H1 (cell line): ENCODE measurements at regions not wholly inside any gene's neighbourhood (a gene's known extent, or its start where the extent isn't known, plus 50 kb on each side); places are given as distances from the start of the nearest gene placed in this dataset.

Experiments used
- CTCF ChIA-PET: fragments of 300-600 bp; sonication (Branson Sonifier 250); formaldehyde crosslinking; loops from one replicate; lab custom pipeline; 2021; ENCODE audit not compliant: partially characterized antibody; lab: Charles Lee
- POLR2A ChIA-PET: fragments of 300-600 bp; sonication (Branson Sonifier 250); formaldehyde crosslinking; loops from one replicate; lab custom pipeline; 2021; ENCODE audit warnings: inconsistent platforms; ENCODE audit not compliant: partially characterized antibody; lab: Charles Lee
- DNase-seq, 2 experiments: peaks; one replicate each; pipeline versions ENCODE4 v3.0.0 to v3.0.0-alpha.2; 2010 to 2022; ENCODE audit warnings: low spot score in 2 of 2, low read depth in 1 of 2, mixed read lengths in 1 of 2
- FAIRE-seq: peaks from 2 replicates; lab custom pipeline; 2011; peaks lifted over from hg19 to GRCh38; lab: Jason Lieb, UNC
- H2AFZ ChIP-seq: 2 replicates; pipeline ENCODE4 v1.8.1; 2012; ENCODE audit warnings: low read length, inconsistent platforms
- H2AK5ac ChIP-seq: 2 replicates; pipeline ENCODE4 v1.6.1; 2013; ENCODE audit warnings: low read depth, low read length
- H2BK120ac ChIP-seq: replicated peaks from 2 replicates; pipeline ENCODE3; 2013; ENCODE audit warnings: low read depth, low read length, inconsistent platforms
- H2BK12ac ChIP-seq: 2 replicates; pipeline ENCODE4 v1.6.1; 2013; ENCODE audit warnings: low read depth, low read length
- H2BK15ac ChIP-seq: 2 replicates; pipeline ENCODE4 v1.6.1; 2013; ENCODE audit warnings: low read length
- H2BK20ac ChIP-seq: 2 replicates; pipeline ENCODE4 v1.6.1; 2013; ENCODE audit warnings: low read length
- H2BK5ac ChIP-seq: 2 replicates; pipeline ENCODE4 v1.6.1; 2013; ENCODE audit warnings: low read depth, low read length
- H3K14ac ChIP-seq: 2 replicates; pipeline ENCODE4 v1.6.1; 2013; ENCODE audit warnings: inconsistent platforms; ENCODE audit not compliant: insufficient read length
- H3K18ac ChIP-seq: 2 replicates; pipeline ENCODE4 v1.6.1; 2013; ENCODE audit warnings: low read length; ENCODE audit errors: extremely low read depth
- H3K23ac ChIP-seq: 2 replicates; pipeline ENCODE4 v1.6.1; 2013; ENCODE audit warnings: inconsistent platforms; ENCODE audit not compliant: insufficient read length
- H3K23me2 ChIP-seq: 2 replicates; pipeline ENCODE4 v1.6.1; 2013; ENCODE audit warnings: low read depth, low read length
- H3K27ac ChIP-seq: 2 replicates; pipeline ENCODE4 v1.6.1; 2011; ENCODE audit warnings: low read depth, low read length, inconsistent platforms
- H3K27me3 ChIP-seq, 4 experiments: replicated peaks in 1 of 4; 1 replicate in 1 of 4; 2 replicates in 3 of 4; pipeline versions ENCODE4 v1.6.1 to v1.8.1; 2011 to 2013; ENCODE audit warnings: low read length in 3 of 4, mild to moderate bottlenecking in 3 of 4, inconsistent platforms in 2 of 4, mixed read lengths in 2 of 4, moderate library complexity in 1 of 4; ENCODE audit not compliant: control insufficient read depth in 3 of 4, insufficient read depth in 3 of 4; ENCODE audit errors: extremely low read depth in 1 of 4
- H3K36me3 ChIP-seq, 4 experiments: 2 replicates each; pipeline versions ENCODE4 v1.6.1 to v1.8.1; 2011 to 2013; ENCODE audit warnings: mild to moderate bottlenecking in 4 of 4, low read length in 3 of 4, moderate library complexity in 2 of 4, control low read depth in 1 of 4, inconsistent platforms in 1 of 4; ENCODE audit not compliant: insufficient read depth in 4 of 4, control insufficient read depth in 2 of 4
- H3K4ac ChIP-seq: replicated peaks from 2 replicates; pipeline ENCODE3; 2013; ENCODE audit warnings: low read length, low read depth, mixed read lengths, inconsistent platforms; ENCODE audit not compliant: insufficient read length
- H3K4me1 ChIP-seq, 4 experiments: replicated peaks in 1 of 4; 1 replicate in 1 of 4; 2 replicates in 3 of 4; pipeline versions ENCODE4 v1.6.1 to v1.8.1; 2011 to 2013; ENCODE audit warnings: low read length in 3 of 4, inconsistent platforms in 2 of 4, mixed read lengths in 1 of 4; ENCODE audit not compliant: insufficient read depth in 4 of 4, control insufficient read depth in 3 of 4
- H3K4me2 ChIP-seq, 2 experiments: 2 replicates each; pipeline versions ENCODE4 v1.6.1 to v1.8.1; 2011 to 2013; ENCODE audit warnings: low read depth in 2 of 2, low read length in 2 of 2, control low read depth in 1 of 2, inconsistent platforms in 1 of 2, mild to moderate bottlenecking in 1 of 2; ENCODE audit not compliant: insufficient read depth in 1 of 2
- H3K4me3 ChIP-seq, 4 experiments: fragments of 200-600, 300-600 bp in 1 of 4; sonication (generic), shearing (Covaris generic), sonication (Bioruptor Twin) in 1 of 4; 2 replicates each; pipeline versions ENCODE4 v1.5.1 to v1.8.1; 2011 to 2016; ENCODE audit warnings: low read length in 4 of 4, low read depth in 3 of 4, control low read depth in 2 of 4, inconsistent platforms in 2 of 4, mild to moderate bottlenecking in 2 of 4, mixed read lengths in 1 of 4, moderate library complexity in 1 of 4; ENCODE audit not compliant: insufficient read depth in 2 of 4; ENCODE audit errors: extremely low read depth in 1 of 4
- H3K56ac ChIP-seq: replicated peaks from 2 replicates; pipeline ENCODE3; 2013; ENCODE audit warnings: low read depth, mild to moderate bottlenecking, mixed read lengths, low read length, inconsistent platforms; ENCODE audit not compliant: insufficient read length
- H3K79me1 ChIP-seq: 2 replicates; pipeline ENCODE4 v1.6.1; 2013; ENCODE audit warnings: low read depth, low read length, control low read depth
- H3K79me2 ChIP-seq, 2 experiments: 2 replicates each; pipeline versions ENCODE4 v1.6.1 to v1.8.1; 2012 to 2013; ENCODE audit warnings: low read length in 2 of 2, mild to moderate bottlenecking in 2 of 2, inconsistent platforms in 1 of 2; ENCODE audit not compliant: insufficient read depth in 2 of 2, control insufficient read depth in 1 of 2
- H3K9ac ChIP-seq, 4 experiments: replicated peaks in 1 of 4; 1 replicate in 1 of 4; 2 replicates in 3 of 4; pipeline versions ENCODE4 v1.6.1 to v1.8.1; 2011 to 2013; ENCODE audit warnings: low read depth in 3 of 4, low read length in 3 of 4, control low read depth in 2 of 4, mild to moderate bottlenecking in 2 of 4, moderate library complexity in 2 of 4, inconsistent platforms in 1 of 4; ENCODE audit errors: extremely low read depth in 1 of 4
- H3K9me3 ChIP-seq, 2 experiments: 2 replicates each; pipeline versions ENCODE4 v1.6.1 to v1.8.1; 2012 to 2013; ENCODE audit warnings: mild to moderate bottlenecking in 2 of 2, moderate library complexity in 2 of 2, control low read depth in 1 of 2, inconsistent platforms in 1 of 2, low read depth in 1 of 2, low read length in 1 of 2, mixed read lengths in 1 of 2; ENCODE audit not compliant: insufficient read depth in 2 of 2
- H4K20me1 ChIP-seq, 2 experiments: replicated peaks in 1 of 2; 2 replicates each; pipeline versions ENCODE3 to v1.8.1; 2011 to 2013; ENCODE audit warnings: inconsistent platforms in 2 of 2, low read length in 2 of 2, mild to moderate bottlenecking in 1 of 2; ENCODE audit not compliant: insufficient read depth in 2 of 2, control insufficient read depth in 1 of 2
- H4K5ac ChIP-seq: 2 replicates; pipeline ENCODE4 v1.6.1; 2013; ENCODE audit warnings: low read length, low read depth, mixed read lengths, inconsistent platforms; ENCODE audit not compliant: insufficient read length
- H4K8ac ChIP-seq: 2 replicates; pipeline ENCODE4 v1.8.0; 2013; ENCODE audit warnings: mild to moderate bottlenecking, moderate library complexity, low read length, inconsistent platforms; ENCODE audit not compliant: insufficient read depth; ENCODE audit errors: extremely low read depth
- H4K91ac ChIP-seq: replicated peaks from 2 replicates; pipeline ENCODE3; 2013; ENCODE audit warnings: low read length, mixed read lengths, inconsistent platforms; ENCODE audit not compliant: insufficient read length
- ATF2 ChIP-seq: IDR thresholded peaks from 2 replicates; pipeline ENCODE4 v1.6.1; 2012; ENCODE audit warnings: low read length, inconsistent platforms
- CTCF ChIP-seq, 3 experiments: IDR thresholded peaks; 1 replicate in 2 of 3; 2 replicates in 1 of 3; pipeline versions ENCODE4 v1.5.1 to v1.6.1; 2011; ENCODE audit warnings: low read length in 3 of 3, mild to moderate bottlenecking in 3 of 3, inconsistent platforms in 2 of 3, low read depth in 1 of 3, moderate library complexity in 1 of 3; ENCODE audit not compliant: insufficient read depth in 1 of 3; ENCODE audit errors: control extremely low read depth in 1 of 3
- POLR2A ChIP-seq, 2 experiments: IDR thresholded peaks; 1 replicate in 1 of 2; 2 replicates in 1 of 2; pipeline ENCODE4 v1.6.1; 2011; ENCODE audit warnings: low read depth in 2 of 2, low read length in 2 of 2, mild to moderate bottlenecking in 2 of 2; ENCODE audit errors: control extremely low read depth in 1 of 2
- WGBS, 2 experiments: shearing (Covaris generic) in 1 of 2; methylation state at CpG; one replicate each; pipeline versions ENCODE4 v1.1.6 to v1.1.7; 2013 to 2015; ENCODE audit warnings: low lambda C conversion rate in 2 of 2, mixed read lengths in 2 of 2, inconsistent platforms in 1 of 2, low coverage in 1 of 2, missing lambda C conversion rate in 1 of 2; ENCODE audit not compliant: insufficient replicate concordance in 2 of 2, insufficient coverage in 1 of 2, insufficient read length in 1 of 2; ENCODE audit errors: extremely low coverage in 1 of 2, missing lambda C conversion rate in 1 of 2; 5-methylcytosine and 5-hydroxymethylcytosine counted together

GRCh38 chrX:122026665-122027064, 979.3 kb downstream of the GLUD2 start:
- H3K9me3 ChIP-seq, result no peaks in the 10 kb centered on the region
- no peak overlapping the region for H2BK120ac ChIP-seq
- no peak overlapping the region for H4K8ac ChIP-seq
- H3K27me3 ChIP-seq, result no peaks in the 10 kb centered on the region
- ChIA-PET POLR2A (no interaction called here), CTCF (no interaction called here)
- no peak overlapping the region for H3K23ac ChIP-seq
- no peak overlapping the region for H3K4ac ChIP-seq
- H3K18ac ChIP-seq, result no peak overlapping the region
- H2BK15ac ChIP-seq, result no peak overlapping the region
- no peak overlapping the region for H3K56ac ChIP-seq
- H4K91ac ChIP-seq, result no peak overlapping the region
- H3K4me3 ChIP-seq, result no peak overlapping the region
- no peak overlapping the region for H3K27ac ChIP-seq
- FAIRE-seq (no peak), DNase-seq (no peak)
- no peak overlapping the region for H4K5ac ChIP-seq
- H3K9ac ChIP-seq, result no peak overlapping the region
- no peaks in the 10 kb centered on the region for H3K4me1 ChIP-seq
- no peaks in the 10 kb centered on the region for H3K79me2 ChIP-seq
- no peak overlapping the region for H3K4me2 ChIP-seq
- H2AK5ac ChIP-seq, result no peak overlapping the region
- H4K20me1 ChIP-seq, result no peaks in the 10 kb centered on the region
- H3K79me1 ChIP-seq, result no peaks in the 10 kb centered on the region
- no peak overlapping the region for H2AFZ ChIP-seq
- 88% methylated on average over 1 of the region's 1 CpG; no CpG with 5 or more reads in 1 of the 2 experiments for WGBS, 2 experiments
- H2BK5ac ChIP-seq, result no peak overlapping the region
- H3K23me2 ChIP-seq, result no peaks in the 10 kb centered on the region
- TF ChIP-seq POLR2A (IDR thresholded peaks at IDR 0.05; ENCODE audit: control extremely low read depth in 1 of 2, low read depth in 2 of 2, low read length in 2 of 2) (no peak), CTCF (IDR thresholded peaks at IDR 0.05; ENCODE audit: control extremely low read depth in 1 of 3, insufficient read depth in 1 of 3, low read depth in 1 of 3, low read length in 3 of 3) (no peak), ATF2 (no peak)
- TF ChIP-seq, all 59 proteins: peak for 0
- Histone ChIP-seq H2BK20ac (no peak overlapping the region), H3K36me3 (no peaks in the 10 kb centered on the region), H2BK12ac (no peak overlapping the region), H3K14ac (no peak overlapping the region)
